Liver (tissue), 8 donors: ENCODE measurements at regions not wholly inside any gene's neighbourhood (a gene's known extent, or its start where the extent isn't known, plus 50 kb on each side); places are given as distances from the start of the nearest gene placed in this dataset.
"Not testable (repeated sequence)": the region's sequence is repeated elsewhere in the genome, so short reads cannot be mapped to it uniquely, and the experiment has no call there.

Source experiments
- DNase-seq: peaks from one replicate; pipeline ENCODE4 v3.0.0-alpha.2; 2017; ENCODE audit warnings: low spot score
- H3K27ac ChIP-seq, 2 donors: one replicate each; pipeline ENCODE4 v1.7.0; 2013; ENCODE audit warnings: inconsistent platforms in 2 of 2, low read length in 2 of 2, control low read depth in 1 of 2, low read depth in 1 of 2, mild to moderate bottlenecking in 1 of 2
- H3K27me3 ChIP-seq, 4 donors: one replicate each; pipeline versions ENCODE4 v1.6.1 to v1.7.0; 2013; ENCODE audit warnings: low read length in 3 of 4, inconsistent platforms in 1 of 4, mild to moderate bottlenecking in 1 of 4, moderate library complexity in 1 of 4; ENCODE audit not compliant: control insufficient read depth in 4 of 4, insufficient read depth in 4 of 4
- H3K36me3 ChIP-seq, 4 donors: one replicate each; pipeline versions ENCODE4 v1.6.1 to v1.7.0; 2013; ENCODE audit warnings: low read length in 3 of 4, mild to moderate bottlenecking in 3 of 4, low read depth in 1 of 4, moderate library complexity in 1 of 4; ENCODE audit not compliant: control insufficient read depth in 4 of 4, insufficient read depth in 3 of 4
- H3K4me1 ChIP-seq, 4 donors: one replicate each; pipeline versions ENCODE4 v1.6.1 to v1.7.0; 2013; ENCODE audit warnings: low read length in 3 of 4, mild to moderate bottlenecking in 3 of 4, moderate library complexity in 1 of 4; ENCODE audit not compliant: control insufficient read depth in 4 of 4, insufficient read depth in 4 of 4
- H3K4me3 ChIP-seq, 3 donors: one replicate each; pipeline versions ENCODE4 v1.6.1 to v1.7.0; 2013; ENCODE audit warnings: low read length in 3 of 3, control low read depth in 1 of 3, low read depth in 1 of 3, mild to moderate bottlenecking in 1 of 3
- H3K9ac ChIP-seq, 2 donors: one replicate each; pipeline ENCODE4 v1.7.0; 2013; ENCODE audit warnings: low read length in 2 of 2, mild to moderate bottlenecking in 2 of 2, moderate library complexity in 2 of 2, control low read depth in 1 of 2, low read depth in 1 of 2
- H3K9me3 ChIP-seq, 4 donors: one replicate each; pipeline versions ENCODE4 v1.6.1 to v1.7.0; 2013; ENCODE audit warnings: low read length in 3 of 4; ENCODE audit not compliant: control insufficient read depth in 4 of 4
- FOXA1 ChIP-seq: IDR thresholded peaks from 2 replicates; pipeline ENCODE4 v1.6.1; 2016; ENCODE audit warnings: antibody characterized with exemption
- FOXA2 ChIP-seq: IDR thresholded peaks from 2 replicates; pipeline ENCODE4 v1.6.1; 2016; ENCODE audit warnings: antibody characterized with exemption
- HNF4A ChIP-seq, 2 donors: conservative IDR thresholded peaks; 2 replicates each; pipeline ENCODE4 v1.6.1; 2016; ENCODE audit warnings: antibody characterized with exemption in 2 of 2, mild to moderate bottlenecking in 2 of 2
- JUND ChIP-seq, 2 donors: IDR thresholded peaks; 2 replicates each; pipeline ENCODE4 v1.6.1; 2016; ENCODE audit warnings: antibody characterized with exemption in 2 of 2
- NR2F2 ChIP-seq: IDR thresholded peaks from 2 replicates; pipeline ENCODE4 v1.6.1; 2016; ENCODE audit warnings: antibody characterized with exemption
- RAD21 ChIP-seq, 2 donors: IDR thresholded peaks; 2 replicates each; pipeline ENCODE4 v1.6.1; 2016; ENCODE audit warnings: antibody characterized with exemption in 2 of 2, mild to moderate bottlenecking in 2 of 2
- TAF1 ChIP-seq: conservative IDR thresholded peaks from 2 replicates; pipeline ENCODE4 v1.6.1; 2016; ENCODE audit warnings: antibody characterized with exemption, mild to moderate bottlenecking
- WGBS: extraction: QIAGEN DNeasy Blood & Tissue Kit; methylation state at CpG from one replicate; pipeline ENCODE4 v1.1.7; 2013; 5-methylcytosine and 5-hydroxymethylcytosine counted together
- TF ChIP-seq, protein P1 (sequence below): fragments of 150-350 bp; IDR thresholded peaks from 2 replicates; pipeline ENCODE4 v1.5.1; 2017; ENCODE audit warnings: improper control_type of control experiment, low read depth, low read length; ENCODE audit not compliant: missing input control
- donor health status: healthy.
- donor health status: healthy.
- donor health status: healthy.
- donor health status: healthy.
- donor health status: healthy.

DNA sequence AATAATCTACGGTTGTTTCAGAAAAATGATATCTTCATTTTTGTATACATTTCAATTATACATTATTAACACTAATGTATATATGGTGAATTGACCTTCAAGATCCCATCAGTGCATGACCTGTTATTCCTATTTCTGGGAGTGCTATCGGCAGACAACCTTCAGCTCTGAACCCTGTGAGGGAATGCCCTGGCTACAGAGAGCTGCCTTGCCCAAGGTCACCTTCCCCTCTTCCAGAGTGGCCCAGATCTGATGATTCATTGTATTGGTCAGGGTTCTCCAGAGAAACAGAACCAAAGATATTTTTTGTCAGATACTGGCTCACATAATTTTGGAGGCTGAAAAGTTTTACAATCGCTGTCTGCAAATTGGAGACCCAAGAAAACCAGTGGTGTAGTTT is 235.5 kb downstream of the ZNF92 start (continued):
- no peak for TF ChIP-seq TAF1
- TF ChIP-seq HNF4A (conservative IDR thresholded peaks at IDR 0.05): no peak
- no peak for TF ChIP-seq RAD21 (IDR thresholded peaks at IDR 0.05)
- TF ChIP-seq FOXA2: no peak
- TF ChIP-seq FOXA1: no peak
- no peak for TF ChIP-seq NR2F2
- TF ChIP-seq JUND (IDR thresholded peaks at IDR 0.05): no peak

GRCh38 chr7:65613644-65614289 is 240.1 kb downstream of the ZNF92 start:
- 57% methylated on average over 6 of the region's 6 CpGs for WGBS
- DNase-seq, H3K36me3 ChIP-seq, H3K4me3 ChIP-seq, H3K9me3 ChIP-seq, H3K9ac ChIP-seq, H3K27ac ChIP-seq, H3K4me1 ChIP-seq, H3K27me3 ChIP-seq: not testable (repeated sequence)

GRCh38 chr7:65616111-65616510 is 242.5 kb downstream of the ZNF92 start:
- not testable (repeated sequence) for DNase-seq, H3K9me3 ChIP-seq, H3K4me1 ChIP-seq, H3K27me3 ChIP-seq, H3K9ac ChIP-seq, H3K36me3 ChIP-seq, H3K4me3 ChIP-seq, H3K27ac ChIP-seq
- WGBS: 76% methylated on average over 3 of the region's 3 CpGs

DNA sequence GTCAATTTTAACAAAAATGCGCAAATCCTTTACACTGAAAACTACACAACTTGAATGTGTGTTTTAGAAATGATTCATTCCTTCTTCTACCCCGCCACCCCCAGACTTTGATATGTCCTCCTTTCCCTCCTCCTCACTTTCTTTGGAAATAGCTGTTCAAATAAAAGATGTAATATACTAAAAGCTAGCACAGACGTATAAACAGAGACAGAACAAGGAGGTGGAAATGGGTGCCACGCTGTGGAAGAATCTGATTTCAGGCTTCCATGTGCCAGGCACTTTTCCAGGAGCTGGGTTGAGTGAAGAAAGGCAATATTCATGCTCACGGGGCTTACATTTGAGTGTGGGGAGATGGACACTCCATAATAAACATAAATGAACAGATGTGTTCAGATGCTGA is 246.6 kb downstream of the ZNF92 start:
- H3K9me3 ChIP-seq, H3K9ac ChIP-seq, H3K27me3 ChIP-seq, H3K4me3 ChIP-seq, H3K36me3 ChIP-seq, H3K4me1 ChIP-seq, DNase-seq, H3K27ac ChIP-seq: not testable (repeated sequence)
- 72% methylated on average over 5 of the region's 5 CpGs for WGBS

DNA sequence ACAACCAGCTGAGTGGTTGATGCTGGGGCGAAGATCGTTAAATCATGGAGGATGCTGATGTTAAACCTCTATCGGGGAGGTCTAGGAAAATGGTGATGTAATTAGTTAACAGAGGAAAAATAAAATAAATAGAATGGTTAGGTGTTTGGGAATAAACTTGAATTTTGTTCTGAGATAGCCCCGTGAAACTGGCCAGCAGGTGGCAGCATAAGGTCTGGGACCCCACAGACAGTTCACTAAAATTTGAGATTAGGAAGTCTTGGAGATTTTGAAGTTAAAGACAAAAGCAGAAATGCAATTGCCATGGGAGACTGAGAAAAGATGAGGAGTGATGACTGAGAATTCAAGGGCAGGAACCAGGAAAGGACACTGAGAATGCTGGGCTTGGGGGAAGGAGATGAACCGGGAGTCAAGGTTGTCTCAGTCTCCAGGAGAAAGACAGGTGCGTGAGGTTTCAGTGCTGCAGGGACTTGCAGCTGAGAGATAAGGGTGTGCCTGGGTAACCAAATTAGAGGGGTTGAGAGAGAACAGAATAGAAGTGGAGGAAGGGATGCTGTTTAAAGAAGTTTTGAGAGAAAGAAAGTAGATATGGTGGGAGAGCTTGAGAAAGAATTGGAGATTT is 248.0 kb downstream of the ZNF92 start:
- DNase-seq, H3K4me3 ChIP-seq, H3K9ac ChIP-seq, H3K27me3 ChIP-seq, H3K36me3 ChIP-seq, H3K4me1 ChIP-seq, H3K27ac ChIP-seq, H3K9me3 ChIP-seq: not testable (repeated sequence)
- WGBS: 13% methylated on average over 6 of the region's 6 CpGs
- peak; percentile 69 to 74 for TF ChIP-seq RAD21 (IDR thresholded peaks at IDR 0.05)
- TF ChIP-seq, protein P1, sequence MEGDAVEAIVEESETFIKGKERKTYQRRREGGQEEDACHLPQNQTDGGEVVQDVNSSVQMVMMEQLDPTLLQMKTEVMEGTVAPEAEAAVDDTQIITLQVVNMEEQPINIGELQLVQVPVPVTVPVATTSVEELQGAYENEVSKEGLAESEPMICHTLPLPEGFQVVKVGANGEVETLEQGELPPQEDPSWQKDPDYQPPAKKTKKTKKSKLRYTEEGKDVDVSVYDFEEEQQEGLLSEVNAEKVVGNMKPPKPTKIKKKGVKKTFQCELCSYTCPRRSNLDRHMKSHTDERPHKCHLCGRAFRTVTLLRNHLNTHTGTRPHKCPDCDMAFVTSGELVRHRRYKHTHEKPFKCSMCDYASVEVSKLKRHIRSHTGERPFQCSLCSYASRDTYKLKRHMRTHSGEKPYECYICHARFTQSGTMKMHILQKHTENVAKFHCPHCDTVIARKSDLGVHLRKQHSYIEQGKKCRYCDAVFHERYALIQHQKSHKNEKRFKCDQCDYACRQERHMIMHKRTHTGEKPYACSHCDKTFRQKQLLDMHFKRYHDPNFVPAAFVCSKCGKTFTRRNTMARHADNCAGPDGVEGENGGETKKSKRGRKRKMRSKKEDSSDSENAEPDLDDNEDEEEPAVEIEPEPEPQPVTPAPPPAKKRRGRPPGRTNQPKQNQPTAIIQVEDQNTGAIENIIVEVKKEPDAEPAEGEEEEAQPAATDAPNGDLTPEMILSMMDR: peak; percentile 44

DNA sequence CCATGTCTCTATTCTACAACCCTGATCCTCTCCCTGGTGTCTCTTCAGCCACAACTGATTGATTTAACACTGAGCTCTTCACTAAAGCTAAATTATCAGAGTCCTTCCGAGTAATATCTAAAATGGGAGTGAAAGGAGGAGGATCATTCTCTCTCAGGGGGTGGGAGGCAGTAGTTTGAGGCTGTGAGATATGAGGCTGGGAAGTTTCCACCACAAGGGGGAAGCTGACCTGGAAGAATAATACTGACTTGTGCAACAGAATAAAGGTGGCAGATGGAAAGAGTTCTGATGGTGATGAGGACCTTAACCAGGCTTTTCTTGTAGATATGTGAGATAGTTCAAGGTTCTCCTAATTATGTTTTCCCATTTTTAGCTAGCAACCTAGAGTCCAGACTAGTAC is 241.6 kb upstream of the VKORC1L1 start:
- H3K9me3 ChIP-seq, H3K27me3 ChIP-seq, H3K9ac ChIP-seq, H3K27ac ChIP-seq, DNase-seq, H3K4me1 ChIP-seq, H3K36me3 ChIP-seq, H3K4me3 ChIP-seq: not testable (repeated sequence)
- WGBS: no CpG with 5 or more reads among the region's 1 CpG

- not testable (repeated sequence) for H3K4me3 ChIP-seq, H3K4me1 ChIP-seq, DNase-seq, H3K27ac ChIP-seq, H3K9ac ChIP-seq, H3K9me3 ChIP-seq, H3K27me3 ChIP-seq, H3K36me3 ChIP-seq
- no CpG with 5 or more reads among the region's 10 CpGs for WGBS
These were observed 239.1 kb upstream of the VKORC1L1 start for GRCh38 chr7:65633587-65634404.
